ENCODE measurements at regions not wholly inside any gene's neighbourhood (a gene's known extent, or its start where the extent isn't known, plus 50 kb on each side); places are given as distances from the start of the nearest gene placed in this dataset.
"Not testable (repeated sequence)": the region's sequence is repeated elsewhere in the genome, so short reads cannot be mapped to it uniquely, and the experiment has no call there.

- peaks cover 2% of the 10 kb centered on the region for H3K27me3 ChIP-seq (ENCODE audit: insufficient read depth, poor library complexity, severe bottlenecking)
- DNase-seq (ENCODE audit: low spot score) (no peak), ATAC-seq (ENCODE audit: low read depth) (no peak)
- H3K4me1 ChIP-seq (ENCODE audit: insufficient read depth, poor library complexity, severe bottlenecking) = no peaks in the 10 kb centered on the region
- no peaks in the 10 kb centered on the region for H3K9me3 ChIP-seq (ENCODE audit: severe bottlenecking)
- H3K4me3 ChIP-seq (ENCODE audit: severe bottlenecking) = no peak overlapping the region
- no peak for TF ChIP-seq CTCF (IDR thresholded peaks at IDR 0.05; ENCODE audit: poor library complexity, severe bottlenecking)
- H3K27ac ChIP-seq (ENCODE audit: poor library complexity, severe bottlenecking) = no peak overlapping the region
- no peaks in the 10 kb centered on the region for H3K36me3 ChIP-seq (ENCODE audit: low read depth)
Measured at GRCh38 chr18:11458447-11458846, 150.9 kb upstream of the SLC35G4 start.

- H3K27me3 ChIP-seq (ENCODE audit: insufficient read depth, poor library complexity, severe bottlenecking); ATAC-seq (ENCODE audit: low read depth); H3K36me3 ChIP-seq (ENCODE audit: low read depth); H3K4me3 ChIP-seq (ENCODE audit: severe bottlenecking); H3K4me1 ChIP-seq (ENCODE audit: insufficient read depth, poor library complexity, severe bottlenecking); H3K9me3 ChIP-seq (ENCODE audit: severe bottlenecking); H3K27ac ChIP-seq (ENCODE audit: poor library complexity, severe bottlenecking); DNase-seq (ENCODE audit: low spot score): not testable (repeated sequence)
Measured at GRCh38 chr18:11457853-11458252, 151.5 kb upstream of the SLC35G4 start.

- no peaks in the 10 kb centered on the region for H3K4me1 ChIP-seq (ENCODE audit: insufficient read depth, poor library complexity, severe bottlenecking)
- H3K9me3 ChIP-seq (ENCODE audit: severe bottlenecking) = no peaks in the 10 kb centered on the region
- ATAC-seq (ENCODE audit: low read depth) (no peak), DNase-seq (ENCODE audit: low spot score) (no peak)
- no peak overlapping the region for H3K27ac ChIP-seq (ENCODE audit: poor library complexity, severe bottlenecking)
- H3K4me3 ChIP-seq (ENCODE audit: severe bottlenecking) = no peak overlapping the region
- H3K27me3 ChIP-seq (ENCODE audit: insufficient read depth, poor library complexity, severe bottlenecking) = peaks cover 16% of the 10 kb centered on the region
- H3K36me3 ChIP-seq (ENCODE audit: low read depth) = no peaks in the 10 kb centered on the region
- no peak for TF ChIP-seq CTCF (IDR thresholded peaks at IDR 0.05; ENCODE audit: poor library complexity, severe bottlenecking)
Measured at GRCh38 chr18:11454040-11454439, 155.4 kb upstream of the SLC35G4 start.

- not testable (repeated sequence) for H3K36me3 ChIP-seq (ENCODE audit: low read depth); H3K4me1 ChIP-seq (ENCODE audit: insufficient read depth, poor library complexity, severe bottlenecking); H3K9me3 ChIP-seq (ENCODE audit: severe bottlenecking); H3K27ac ChIP-seq (ENCODE audit: poor library complexity, severe bottlenecking); DNase-seq (ENCODE audit: low spot score); H3K4me3 ChIP-seq (ENCODE audit: severe bottlenecking); ATAC-seq (ENCODE audit: low read depth)
- H3K27me3 ChIP-seq (ENCODE audit: insufficient read depth, poor library complexity, severe bottlenecking) = peaks cover 12% of the 10 kb centered on the region
Measured at GRCh38 chr18:11444169-11444568, 165.2 kb upstream of the SLC35G4 start.

- no peak for ATAC-seq (ENCODE audit: low read depth)
- Histone ChIP-seq H3K27ac (ENCODE audit: poor library complexity, severe bottlenecking) (no peak overlapping the region), H3K4me1 (ENCODE audit: insufficient read depth, poor library complexity, severe bottlenecking) (no peaks in the 10 kb centered on the region), H3K9me3 (ENCODE audit: severe bottlenecking) (no peaks in the 10 kb centered on the region), H3K36me3 (ENCODE audit: low read depth) (no peaks in the 10 kb centered on the region), H3K27me3 (ENCODE audit: insufficient read depth, poor library complexity, severe bottlenecking) (peaks cover 18% of the 10 kb centered on the region), H3K4me3 (ENCODE audit: severe bottlenecking) (no peak overlapping the region)
- no peak for TF ChIP-seq CTCF (IDR thresholded peaks at IDR 0.05; ENCODE audit: poor library complexity, severe bottlenecking)
- no peak for DNase-seq (ENCODE audit: low spot score)
Measured at GRCh38 chr18:11437046-11437445, 172.3 kb upstream of the SLC35G4 start.

GRCh38 chr18:11432360-11432811 is 177.0 kb upstream of the SLC35G4 start:
- Histone ChIP-seq H3K27me3 (ENCODE audit: insufficient read depth, poor library complexity, severe bottlenecking) (peaks cover 18% of the 10 kb centered on the region), H3K9me3 (ENCODE audit: severe bottlenecking) (no peaks in the 10 kb centered on the region), H3K4me1 (ENCODE audit: insufficient read depth, poor library complexity, severe bottlenecking) (no peaks in the 10 kb centered on the region), H3K4me3 (ENCODE audit: severe bottlenecking) (no peak overlapping the region), H3K27ac (ENCODE audit: poor library complexity, severe bottlenecking) (no peak overlapping the region), H3K36me3 (ENCODE audit: low read depth) (no peaks in the 10 kb centered on the region)
- DNase-seq (ENCODE audit: low spot score) = no peak
- no peak for ATAC-seq (ENCODE audit: low read depth)
- no peak for TF ChIP-seq CTCF (IDR thresholded peaks at IDR 0.05; ENCODE audit: poor library complexity, severe bottlenecking)
